H7 (cell line): ENCODE measurements at regions not wholly inside any gene's neighbourhood (a gene's known extent, or its start where the extent isn't known, plus 50 kb on each side); places are given as distances from the start of the nearest gene placed in this dataset.
"Not testable (repeated sequence)": the region's sequence is repeated elsewhere in the genome, so short reads cannot be mapped to it uniquely, and the experiment has no call there.

Source experiments
- DNase-seq: peaks from one replicate; pipeline ENCODE4 v3.0.0; 2012
- H3K27me3 ChIP-seq: 2 replicates; pipeline ENCODE4 v1.6.0; 2011; ENCODE audit warnings: mild to moderate bottlenecking, low read length; ENCODE audit not compliant: control insufficient read depth, insufficient read depth
- H3K36me3 ChIP-seq: replicated peaks from 2 replicates; pipeline ENCODE4 v1.5.1; 2011; ENCODE audit warnings: low read length; ENCODE audit not compliant: control insufficient read depth, insufficient read depth
- H3K4me3 ChIP-seq: 2 replicates; pipeline ENCODE4 v1.5.1; 2011; ENCODE audit warnings: low read depth, mild to moderate bottlenecking, control low read depth, low read length, moderate library complexity; ENCODE audit not compliant: insufficient read depth

DNA sequence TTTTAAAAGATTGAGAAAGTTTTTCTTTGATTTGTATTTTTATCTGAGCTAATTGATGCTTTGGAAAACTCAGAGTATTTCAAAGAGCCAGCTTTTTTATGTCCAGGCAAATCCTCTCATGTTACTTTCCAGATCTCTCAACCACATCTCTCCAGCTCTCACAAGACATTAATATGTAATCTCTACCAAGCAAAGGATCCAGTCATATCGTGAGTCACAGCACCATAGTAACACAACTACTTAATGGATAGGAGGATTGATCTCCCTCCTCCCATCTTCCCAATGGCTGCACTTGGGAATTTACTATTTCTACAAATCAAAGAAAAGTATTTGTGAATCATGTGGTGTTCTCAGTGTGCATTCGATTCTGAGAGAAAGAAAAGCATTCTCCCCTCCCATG lies 63.3 kb downstream of the POU4F1 start:
- Histone ChIP-seq H3K36me3 (no peaks in the 10 kb centered on the region), H3K4me3 (no peak overlapping the region), H3K27me3 (no peaks in the 10 kb centered on the region)
- no peak for DNase-seq

GRCh38 chr13:78526044-78526443 lies 77.3 kb downstream of the POU4F1 start:
- H3K36me3 ChIP-seq, H3K4me3 ChIP-seq, DNase-seq, H3K27me3 ChIP-seq: not testable (repeated sequence)

- H3K4me3 ChIP-seq, result no peak overlapping the region
- H3K27me3 ChIP-seq, result no peaks in the 10 kb centered on the region
- H3K36me3 ChIP-seq, result no peaks in the 10 kb centered on the region
- DNase-seq, result no peak
These were observed 78.4 kb downstream of the POU4F1 start for GRCh38 chr13:78524936-78525335.

- no peak for DNase-seq
- Histone ChIP-seq H3K4me3 (no peak overlapping the region), H3K36me3 (no peaks in the 10 kb centered on the region), H3K27me3 (no peaks in the 10 kb centered on the region)
These were observed 82.3 kb downstream of the POU4F1 start for GRCh38 chr13:78521091-78521490.

DNA sequence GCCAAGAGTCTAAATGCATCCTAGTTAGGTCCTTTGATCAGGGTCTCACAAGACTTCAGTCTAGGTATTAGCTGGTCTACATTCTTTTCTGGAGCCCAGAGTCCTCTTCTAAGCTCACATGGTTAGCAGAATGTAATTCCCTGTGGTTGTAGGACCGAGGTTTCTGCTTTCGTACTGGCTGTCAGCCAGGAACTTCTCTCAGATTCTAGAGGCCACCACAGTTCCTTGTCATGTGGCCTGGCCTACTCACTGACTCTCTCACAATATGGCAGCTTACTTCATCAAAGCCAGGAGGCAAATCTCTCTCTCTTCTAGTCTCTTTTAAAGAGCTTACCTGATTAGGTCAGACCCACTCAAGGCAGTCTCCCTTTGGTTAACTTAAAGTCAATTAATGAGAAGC lies 82.9 kb downstream of the POU4F1 start:
- H3K27me3 ChIP-seq, result no peaks in the 10 kb centered on the region
- no peak overlapping the region for H3K4me3 ChIP-seq
- no peaks in the 10 kb centered on the region for H3K36me3 ChIP-seq
- DNase-seq, result no peak

- not testable (repeated sequence) for H3K4me3 ChIP-seq, DNase-seq, H3K27me3 ChIP-seq, H3K36me3 ChIP-seq
These were observed 84.9 kb downstream of the POU4F1 start for GRCh38 chr13:78518482-78518881.

DNA sequence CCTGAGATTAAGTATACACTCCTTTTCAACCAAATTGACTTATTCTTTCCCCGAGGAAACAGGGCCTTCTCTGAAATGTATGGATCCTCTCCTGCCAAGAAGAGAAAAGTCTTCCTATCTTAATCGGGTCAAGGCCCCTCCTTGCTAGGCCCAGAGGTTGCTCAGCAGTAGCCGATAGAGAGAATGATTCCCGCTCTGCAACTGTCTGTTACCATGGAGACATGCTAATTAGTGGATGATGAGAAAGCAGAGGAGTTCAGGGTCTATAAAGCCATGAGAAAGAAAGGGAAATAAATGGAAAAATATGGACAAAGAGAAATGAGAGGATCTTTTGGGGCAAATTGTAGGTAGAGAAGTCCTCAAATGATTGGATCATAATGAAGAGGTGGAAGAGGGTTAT lies 103.5 kb downstream of the POU4F1 start:
- H3K27me3 ChIP-seq, result no peaks in the 10 kb centered on the region
- H3K36me3 ChIP-seq, result no peaks in the 10 kb centered on the region
- DNase-seq, result peak; percentile 42
- no peak overlapping the region for H3K4me3 ChIP-seq

- H3K27me3 ChIP-seq, result no peaks in the 10 kb centered on the region
- no peak overlapping the region for H3K4me3 ChIP-seq
- no peaks in the 10 kb centered on the region for H3K36me3 ChIP-seq
- DNase-seq, result no peak
These were observed 105.5 kb downstream of the POU4F1 start for GRCh38 chr13:78497702-78498355.

DNA sequence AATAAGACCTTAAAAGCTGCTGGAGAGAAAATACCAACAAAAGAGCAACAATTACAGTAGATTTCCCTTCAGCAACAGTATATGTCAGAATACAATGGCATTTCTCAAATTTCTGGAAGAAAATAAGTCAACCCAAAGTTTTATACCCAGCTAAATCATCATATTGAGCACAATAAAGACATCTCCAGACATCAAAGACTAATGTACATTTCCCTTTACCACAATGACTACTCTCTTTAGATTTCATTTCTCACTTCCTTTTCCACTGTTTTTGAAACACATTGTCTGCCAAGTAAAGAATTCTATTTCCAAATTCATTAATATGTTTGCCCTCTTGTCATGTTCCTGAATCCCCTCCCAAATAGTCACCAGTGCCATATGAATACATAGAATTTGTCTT lies 111.4 kb downstream of the POU4F1 start:
- no peak for DNase-seq
- no peaks in the 10 kb centered on the region for H3K36me3 ChIP-seq
- H3K27me3 ChIP-seq, result no peaks in the 10 kb centered on the region
- H3K4me3 ChIP-seq, result no peak overlapping the region

- H3K27me3 ChIP-seq, H3K36me3 ChIP-seq, DNase-seq, H3K4me3 ChIP-seq: not testable (repeated sequence)
These were observed 113.1 kb downstream of the POU4F1 start for GRCh38 chr13:78490225-78490624.

GRCh38 chr13:78487707-78488106 lies 115.6 kb downstream of the POU4F1 start:
- DNase-seq, result no peak
- H3K4me3 ChIP-seq, result no peak overlapping the region
- H3K27me3 ChIP-seq, result no peaks in the 10 kb centered on the region
- no peaks in the 10 kb centered on the region for H3K36me3 ChIP-seq

DNA sequence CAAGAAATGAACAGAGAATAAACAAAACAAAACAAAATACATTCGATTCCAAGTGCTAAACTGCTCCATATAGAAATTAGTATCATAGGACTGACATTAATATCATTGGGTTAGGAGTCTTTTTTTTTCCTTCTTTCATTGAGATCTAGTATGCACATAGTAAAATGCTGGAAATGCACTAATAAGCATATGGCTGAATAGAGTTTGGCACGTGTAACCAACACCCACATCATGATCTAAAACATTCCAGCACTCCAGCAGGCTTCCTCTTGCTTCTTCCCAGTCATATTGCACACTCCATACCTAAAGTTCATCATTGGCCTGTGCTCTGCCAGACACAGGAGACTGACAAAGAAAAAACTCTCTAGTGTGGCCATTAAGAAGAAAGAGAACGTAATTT lies 117.5 kb downstream of the POU4F1 start:
- no peak for DNase-seq
- Histone ChIP-seq H3K27me3 (no peaks in the 10 kb centered on the region), H3K4me3 (no peak overlapping the region), H3K36me3 (no peaks in the 10 kb centered on the region)

GRCh38 chr13:78478183-78478582 lies 125.2 kb downstream of the POU4F1 start:
- no peaks in the 10 kb centered on the region for H3K27me3 ChIP-seq
- no peak for DNase-seq

GRCh38 chr13:78476910-78477309 lies 126.4 kb downstream of the POU4F1 start:
- Histone ChIP-seq H3K27me3 (no peaks in the 10 kb centered on the region), H3K36me3 (no peaks in the 10 kb centered on the region), H3K4me3 (no peak overlapping the region)
- no peak for DNase-seq

More at GRCh38 chr13:78478183-78478582, 125.2 kb downstream of the POU4F1 start:
- H3K4me3 ChIP-seq, result no peak overlapping the region
- no peaks in the 10 kb centered on the region for H3K36me3 ChIP-seq

- no peak for DNase-seq
- Histone ChIP-seq H3K27me3 (no peaks in the 10 kb centered on the region), H3K4me3 (no peak overlapping the region), H3K36me3 (no peaks in the 10 kb centered on the region)
These were observed 134.7 kb downstream of the POU4F1 start for GRCh38 chr13:78468621-78469020.

GRCh38 chr13:78465250-78465649 lies 138.1 kb downstream of the POU4F1 start:
- Histone ChIP-seq H3K4me3 (no peak overlapping the region), H3K36me3 (no peaks in the 10 kb centered on the region), H3K27me3 (no peaks in the 10 kb centered on the region)
- no peak for DNase-seq
